ENCODE measurements at regions not wholly inside any gene's neighbourhood (a gene's known extent, or its start where the extent isn't known, plus 50 kb on each side); places are given as distances from the start of the nearest gene placed in this dataset.
"Not testable (repeated sequence)": the region's sequence is repeated elsewhere in the genome, so short reads cannot be mapped to it uniquely, and the experiment has no call there.

GRCh38 chr6:60818072-60818471, 1468.0 kb downstream of the KHDRBS2 start:
- not testable (repeated sequence) for H3K18ac ChIP-seq (ENCODE audit: low read length); H3K36me3 ChIP-seq (ENCODE audit: control insufficient read depth in 1 of 2, insufficient read depth in 2 of 2, low read length in 2 of 2); H3K23ac ChIP-seq (ENCODE audit: low read length); H2BK12ac ChIP-seq (ENCODE audit: low read length); H4K12ac ChIP-seq (ENCODE audit: low read depth, low read length); H3K27ac ChIP-seq (ENCODE audit: low read depth, low read length); H3K4me2 ChIP-seq (ENCODE audit: low read length); H2BK120ac ChIP-seq (ENCODE audit: insufficient read depth, low read length, poor library complexity); H3K79me2 ChIP-seq (ENCODE audit: control insufficient read depth, insufficient read depth, low read length, poor library complexity); H2AFZ ChIP-seq (ENCODE audit: insufficient read depth, low read length, poor library complexity); H4K91ac ChIP-seq (ENCODE audit: low read depth, low read length); H3K4me1 ChIP-seq (ENCODE audit: control insufficient read depth in 1 of 2, insufficient read depth in 2 of 2, low read length in 2 of 2); H2BK5ac ChIP-seq (ENCODE audit: low read depth, low read length, poor library complexity); H4K8ac ChIP-seq (ENCODE audit: low read depth, low read length); H2AK5ac ChIP-seq (ENCODE audit: low read length); H3K79me1 ChIP-seq (ENCODE audit: low read length); DNase-seq; H3K9me3 ChIP-seq (ENCODE audit: insufficient read depth, low read depth, low read length); H3K9ac ChIP-seq (ENCODE audit: low read length); H3K14ac ChIP-seq (ENCODE audit: low read length); H3K4me3 ChIP-seq (ENCODE audit: low read depth, low read length); H3K4ac ChIP-seq (ENCODE audit: low read depth, low read length); H3K27me3 ChIP-seq (ENCODE audit: insufficient read depth, low read length)
- WGBS (ENCODE audit: extremely low coverage, insufficient coverage, insufficient read length): no CpG with 5 or more reads among the region's 2 CpGs

- H3K79me1 ChIP-seq (ENCODE audit: low read length); H3K9ac ChIP-seq (ENCODE audit: low read length); H3K36me3 ChIP-seq (ENCODE audit: control insufficient read depth in 1 of 2, insufficient read depth in 2 of 2, low read length in 2 of 2); DNase-seq; H3K4ac ChIP-seq (ENCODE audit: low read depth, low read length); H2BK120ac ChIP-seq (ENCODE audit: insufficient read depth, low read length, poor library complexity); H3K27me3 ChIP-seq (ENCODE audit: insufficient read depth, low read length); H3K79me2 ChIP-seq (ENCODE audit: control insufficient read depth, insufficient read depth, low read length, poor library complexity); H3K18ac ChIP-seq (ENCODE audit: low read length); H2BK12ac ChIP-seq (ENCODE audit: low read length); H3K14ac ChIP-seq (ENCODE audit: low read length); H4K91ac ChIP-seq (ENCODE audit: low read depth, low read length); H3K4me1 ChIP-seq (ENCODE audit: control insufficient read depth in 1 of 2, insufficient read depth in 2 of 2, low read length in 2 of 2); H4K12ac ChIP-seq (ENCODE audit: low read depth, low read length); H3K4me2 ChIP-seq (ENCODE audit: low read length); H3K23ac ChIP-seq (ENCODE audit: low read length); H2AK5ac ChIP-seq (ENCODE audit: low read length); H4K8ac ChIP-seq (ENCODE audit: low read depth, low read length); H3K9me3 ChIP-seq (ENCODE audit: insufficient read depth, low read depth, low read length); H3K4me3 ChIP-seq (ENCODE audit: low read depth, low read length); H2BK5ac ChIP-seq (ENCODE audit: low read depth, low read length, poor library complexity); H3K27ac ChIP-seq (ENCODE audit: low read depth, low read length); H2AFZ ChIP-seq (ENCODE audit: insufficient read depth, low read length, poor library complexity): not testable (repeated sequence)
- no CpG with 5 or more reads among the region's 1 CpG for WGBS (ENCODE audit: extremely low coverage, insufficient coverage, insufficient read length)
Observed at GRCh38 chr6:60814784-60815183, 1471.2 kb downstream of the KHDRBS2 start.

GRCh38 chr6:60813897-60814596, 1472.0 kb downstream of the KHDRBS2 start:
- not testable (repeated sequence) for H2AK5ac ChIP-seq (ENCODE audit: low read length); H3K14ac ChIP-seq (ENCODE audit: low read length); H3K4me1 ChIP-seq (ENCODE audit: control insufficient read depth in 1 of 2, insufficient read depth in 2 of 2, low read length in 2 of 2); H3K18ac ChIP-seq (ENCODE audit: low read length); H3K4me3 ChIP-seq (ENCODE audit: low read depth, low read length); H2BK5ac ChIP-seq (ENCODE audit: low read depth, low read length, poor library complexity); H3K4ac ChIP-seq (ENCODE audit: low read depth, low read length); H4K8ac ChIP-seq (ENCODE audit: low read depth, low read length); H2AFZ ChIP-seq (ENCODE audit: insufficient read depth, low read length, poor library complexity); DNase-seq; H3K9ac ChIP-seq (ENCODE audit: low read length); H4K12ac ChIP-seq (ENCODE audit: low read depth, low read length); H3K79me2 ChIP-seq (ENCODE audit: control insufficient read depth, insufficient read depth, low read length, poor library complexity); H4K91ac ChIP-seq (ENCODE audit: low read depth, low read length); H3K36me3 ChIP-seq (ENCODE audit: control insufficient read depth in 1 of 2, insufficient read depth in 2 of 2, low read length in 2 of 2); H3K23ac ChIP-seq (ENCODE audit: low read length); H2BK120ac ChIP-seq (ENCODE audit: insufficient read depth, low read length, poor library complexity); H3K4me2 ChIP-seq (ENCODE audit: low read length); H3K27ac ChIP-seq (ENCODE audit: low read depth, low read length); H3K9me3 ChIP-seq (ENCODE audit: insufficient read depth, low read depth, low read length); H3K79me1 ChIP-seq (ENCODE audit: low read length); H3K27me3 ChIP-seq (ENCODE audit: insufficient read depth, low read length); H2BK12ac ChIP-seq (ENCODE audit: low read length)
- no CpG with 5 or more reads among the region's 4 CpGs for WGBS (ENCODE audit: extremely low coverage, insufficient coverage, insufficient read length)

- H2AK5ac ChIP-seq (ENCODE audit: low read length); H4K12ac ChIP-seq (ENCODE audit: low read depth, low read length); H3K4me1 ChIP-seq (ENCODE audit: control insufficient read depth in 1 of 2, insufficient read depth in 2 of 2, low read length in 2 of 2); H3K14ac ChIP-seq (ENCODE audit: low read length); DNase-seq; H2BK12ac ChIP-seq (ENCODE audit: low read length); H3K4me3 ChIP-seq (ENCODE audit: low read depth, low read length); H3K18ac ChIP-seq (ENCODE audit: low read length); H3K79me1 ChIP-seq (ENCODE audit: low read length); H3K36me3 ChIP-seq (ENCODE audit: control insufficient read depth in 1 of 2, insufficient read depth in 2 of 2, low read length in 2 of 2); H2BK120ac ChIP-seq (ENCODE audit: insufficient read depth, low read length, poor library complexity); H3K27ac ChIP-seq (ENCODE audit: low read depth, low read length); H3K4ac ChIP-seq (ENCODE audit: low read depth, low read length); H3K4me2 ChIP-seq (ENCODE audit: low read length); H4K91ac ChIP-seq (ENCODE audit: low read depth, low read length); H3K23ac ChIP-seq (ENCODE audit: low read length); H4K8ac ChIP-seq (ENCODE audit: low read depth, low read length); H2AFZ ChIP-seq (ENCODE audit: insufficient read depth, low read length, poor library complexity); H3K9ac ChIP-seq (ENCODE audit: low read length); H2BK5ac ChIP-seq (ENCODE audit: low read depth, low read length, poor library complexity); H3K79me2 ChIP-seq (ENCODE audit: control insufficient read depth, insufficient read depth, low read length, poor library complexity); H3K9me3 ChIP-seq (ENCODE audit: insufficient read depth, low read depth, low read length); H3K27me3 ChIP-seq (ENCODE audit: insufficient read depth, low read length): not testable (repeated sequence)
- WGBS (ENCODE audit: extremely low coverage, insufficient coverage, insufficient read length): no CpG with 5 or more reads among the region's 2 CpGs
Observed at GRCh38 chr6:60810216-60810615, 1475.8 kb downstream of the KHDRBS2 start.

All from trophoblast cell (in vitro differentiated cells and primary cell).